ENCODE measurements at regions not wholly inside any gene's neighbourhood (a gene's known extent, or its start where the extent isn't known, plus 50 kb on each side); places are given as distances from the start of the nearest gene placed in this dataset.

DNA sequence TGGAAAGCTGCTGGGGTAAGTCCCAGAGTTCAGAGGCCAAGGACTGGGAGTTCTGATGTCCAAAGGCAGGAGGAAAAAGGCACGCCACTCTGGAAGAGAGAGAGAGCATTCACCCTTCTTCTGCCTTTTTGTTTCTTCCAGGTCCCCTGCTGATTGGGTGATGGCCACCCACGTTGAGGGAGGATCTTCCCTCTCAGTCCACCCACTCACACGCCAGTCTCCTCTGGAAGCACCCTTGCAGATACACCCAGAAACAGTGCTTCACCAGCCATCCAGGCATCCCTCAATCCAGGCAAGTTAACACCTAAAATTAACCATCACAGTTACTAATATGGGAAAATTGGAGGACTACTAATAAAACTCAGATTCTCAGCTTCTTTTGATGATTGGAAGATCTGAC lies 66.1 kb upstream of the PARP1 start:
- no peak for DNase-seq
- 87 to 90% methylated on average over 3 of the region's 3 CpGs for WGBS, 2 donors
- Histone ChIP-seq H3K27ac (ENCODE audit: low read depth in 1 of 2, low read length in 1 of 2) (no peak overlapping the region), H3K36me3 (ENCODE audit: control insufficient read depth in 4 of 4, insufficient read depth in 4 of 4, low read length in 4 of 4) (no peaks in the 10 kb centered on the region), H3K9me3 (ENCODE audit: control insufficient read depth in 4 of 4, insufficient read depth in 3 of 4, low read length in 3 of 4) (no peaks in the 10 kb centered on the region), H3K4me3 (no peak overlapping the region), H3K9ac (ENCODE audit: insufficient read depth in 1 of 2, low read length in 2 of 2) (no peak overlapping the region), H3K27me3 (ENCODE audit: control insufficient read depth in 3 of 3, insufficient read depth in 3 of 3, low read length in 2 of 3) (no peaks in the 10 kb centered on the region), H3K4me1 (ENCODE audit: control insufficient read depth in 5 of 5, insufficient read depth in 5 of 5, low read length in 5 of 5) (peaks cover 0 to 7% (median 0%) of the 10 kb centered on the region in 5 donors)
- no peak for ATAC-seq (ENCODE audit: insufficient read depth, low FRiP score)
- TF ChIP-seq, protein P1, sequence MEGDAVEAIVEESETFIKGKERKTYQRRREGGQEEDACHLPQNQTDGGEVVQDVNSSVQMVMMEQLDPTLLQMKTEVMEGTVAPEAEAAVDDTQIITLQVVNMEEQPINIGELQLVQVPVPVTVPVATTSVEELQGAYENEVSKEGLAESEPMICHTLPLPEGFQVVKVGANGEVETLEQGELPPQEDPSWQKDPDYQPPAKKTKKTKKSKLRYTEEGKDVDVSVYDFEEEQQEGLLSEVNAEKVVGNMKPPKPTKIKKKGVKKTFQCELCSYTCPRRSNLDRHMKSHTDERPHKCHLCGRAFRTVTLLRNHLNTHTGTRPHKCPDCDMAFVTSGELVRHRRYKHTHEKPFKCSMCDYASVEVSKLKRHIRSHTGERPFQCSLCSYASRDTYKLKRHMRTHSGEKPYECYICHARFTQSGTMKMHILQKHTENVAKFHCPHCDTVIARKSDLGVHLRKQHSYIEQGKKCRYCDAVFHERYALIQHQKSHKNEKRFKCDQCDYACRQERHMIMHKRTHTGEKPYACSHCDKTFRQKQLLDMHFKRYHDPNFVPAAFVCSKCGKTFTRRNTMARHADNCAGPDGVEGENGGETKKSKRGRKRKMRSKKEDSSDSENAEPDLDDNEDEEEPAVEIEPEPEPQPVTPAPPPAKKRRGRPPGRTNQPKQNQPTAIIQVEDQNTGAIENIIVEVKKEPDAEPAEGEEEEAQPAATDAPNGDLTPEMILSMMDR (IDR thresholded peaks at IDR 0.05; ENCODE audit: control extremely low read depth, extremely low read depth) = no peak

DNA sequence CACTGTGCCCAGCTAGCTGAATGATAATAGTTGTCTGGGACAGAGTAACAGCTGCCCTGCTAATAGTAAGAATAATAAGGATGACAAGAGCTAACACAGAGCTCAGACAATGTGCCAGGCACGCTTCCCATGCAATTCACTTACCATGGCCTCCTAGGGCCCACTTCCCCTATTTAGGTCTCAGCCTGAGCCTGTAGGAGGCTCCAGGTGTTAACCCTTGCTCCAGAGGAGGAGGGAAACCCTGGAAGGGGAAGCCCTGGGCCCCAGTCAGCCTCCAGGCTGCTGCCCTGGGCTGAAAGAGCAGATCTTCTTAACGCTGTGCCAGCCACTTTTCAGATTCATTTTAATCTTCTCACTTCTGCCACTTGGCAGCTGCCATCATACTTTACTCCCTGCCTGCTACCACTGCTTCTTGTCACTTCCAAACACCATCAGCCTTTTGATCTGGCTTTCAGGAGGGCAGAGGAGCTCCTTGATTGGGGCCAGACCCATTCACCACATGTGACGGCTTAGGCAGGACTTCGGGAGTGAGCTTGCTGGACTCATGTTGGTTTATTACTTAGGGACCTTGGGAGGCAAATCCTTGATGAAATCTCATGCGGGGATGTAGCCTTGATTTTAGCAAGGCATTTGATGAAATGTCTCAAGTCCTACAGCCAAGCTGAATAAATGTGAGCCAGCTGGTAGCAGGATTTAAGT lies 66.7 kb upstream of the PARP1 start:
- no peak overlapping the region for H3K4me3 ChIP-seq
- H3K4me1 ChIP-seq (ENCODE audit: control insufficient read depth in 5 of 5, insufficient read depth in 5 of 5, low read length in 5 of 5) = peaks cover 0 to 7% (median 0%) of the 10 kb centered on the region in 5 donors
- no peaks in the 10 kb centered on the region for H3K36me3 ChIP-seq (ENCODE audit: control insufficient read depth in 4 of 4, insufficient read depth in 4 of 4, low read length in 4 of 4)
- DNase-seq (no peak), ATAC-seq (ENCODE audit: insufficient read depth, low FRiP score) (no peak)
- no peak overlapping the region for H3K27ac ChIP-seq (ENCODE audit: low read depth in 1 of 2, low read length in 1 of 2)
- WGBS, 2 donors = 83 to 88% methylated on average over 5 of the region's 5 CpGs
- no peaks in the 10 kb centered on the region for H3K27me3 ChIP-seq (ENCODE audit: control insufficient read depth in 3 of 3, insufficient read depth in 3 of 3, low read length in 2 of 3)
- H3K9me3 ChIP-seq (ENCODE audit: control insufficient read depth in 4 of 4, insufficient read depth in 3 of 4, low read length in 3 of 4) = no peaks in the 10 kb centered on the region
- TF ChIP-seq, protein P1 (IDR thresholded peaks at IDR 0.05; ENCODE audit: control extremely low read depth, extremely low read depth) = no peak
- H3K9ac ChIP-seq (ENCODE audit: insufficient read depth in 1 of 2, low read length in 2 of 2) = no peak overlapping the region

- Histone ChIP-seq H3K27ac (ENCODE audit: low read depth in 1 of 2, low read length in 1 of 2) (no peak overlapping the region), H3K36me3 (ENCODE audit: control insufficient read depth in 4 of 4, insufficient read depth in 4 of 4, low read length in 4 of 4) (no peaks in the 10 kb centered on the region), H3K9ac (ENCODE audit: insufficient read depth in 1 of 2, low read length in 2 of 2) (no peak overlapping the region), H3K4me3 (no peak overlapping the region), H3K27me3 (ENCODE audit: control insufficient read depth in 3 of 3, insufficient read depth in 3 of 3, low read length in 2 of 3) (no peaks in the 10 kb centered on the region), H3K9me3 (ENCODE audit: control insufficient read depth in 4 of 4, insufficient read depth in 3 of 4, low read length in 3 of 4) (no peaks in the 10 kb centered on the region), H3K4me1 (ENCODE audit: control insufficient read depth in 5 of 5, insufficient read depth in 5 of 5, low read length in 5 of 5) (peaks cover 0 to 7% (median 0%) of the 10 kb centered on the region in 5 donors)
- no peak for ATAC-seq (ENCODE audit: insufficient read depth, low FRiP score)
- WGBS, 2 donors = 57 to 59% methylated on average over 6 of the region's 6 CpGs
- no peak for DNase-seq
- TF ChIP-seq, protein P1 (IDR thresholded peaks at IDR 0.05; ENCODE audit: control extremely low read depth, extremely low read depth) = no peak
These were observed 67.2 kb upstream of the PARP1 start for GRCh38 chr1:226475142-226475511.

GRCh38 chr1:226476066-226476465 lies 68.2 kb upstream of the PARP1 start:
- Histone ChIP-seq H3K9ac (ENCODE audit: insufficient read depth in 1 of 2, low read length in 2 of 2) (no peak overlapping the region), H3K36me3 (ENCODE audit: control insufficient read depth in 4 of 4, insufficient read depth in 4 of 4, low read length in 4 of 4) (no peaks in the 10 kb centered on the region), H3K27me3 (ENCODE audit: control insufficient read depth in 3 of 3, insufficient read depth in 3 of 3, low read length in 2 of 3) (no peaks in the 10 kb centered on the region), H3K4me3 (no peak overlapping the region), H3K9me3 (ENCODE audit: control insufficient read depth in 4 of 4, insufficient read depth in 3 of 4, low read length in 3 of 4) (no peaks in the 10 kb centered on the region), H3K4me1 (ENCODE audit: control insufficient read depth in 5 of 5, insufficient read depth in 5 of 5, low read length in 5 of 5) (peaks cover 0 to 9% (median 0%) of the 10 kb centered on the region in 5 donors), H3K27ac (ENCODE audit: low read depth in 1 of 2, low read length in 1 of 2) (no peak overlapping the region)
- TF ChIP-seq, protein P1 (IDR thresholded peaks at IDR 0.05; ENCODE audit: control extremely low read depth, extremely low read depth) = no peak
- DNase-seq = no peak
- no peak for ATAC-seq (ENCODE audit: insufficient read depth, low FRiP score)
- 93% methylated on average over 5 of the region's 5 CpGs for WGBS, 2 donors

All from lung (tissue), 11 donors.